K562 (cell line): ENCODE measurements at regions not wholly inside any gene's neighbourhood (a gene's known extent, or its start where the extent isn't known, plus 50 kb on each side); places are given as distances from the start of the nearest gene placed in this dataset.
A peak's percentile ranks its signal among the peaks of the same experiment; 100 is the strongest.
"Not testable (repeated sequence)": the region's sequence is repeated elsewhere in the genome, so short reads cannot be mapped to it uniquely, and the experiment has no call there.

Experiments used
- ATAC-seq: fragments of 200-7000 bp; cut with Tn5 transposase; 3 replicates; pipeline ENCODE4 v1.9.1; 2020; ENCODE audit warnings: moderate library complexity
- BruUV-seq: library from RNA; stranded (reverse); fragments of 400-500 nt; replicated peaks from 2 replicates; lab custom pipeline; 2021; lab: Mats Ljungman, UMichigan
- CTCF ChIA-PET: fragments of 300-600 bp; formaldehyde crosslinking; extraction: SDS; loops from one replicate; lab custom pipeline; 2021; ENCODE audit warnings: low intra/inter-chr PET ratio; lab: Yijun Ruan, JAX
- POLR2A ChIA-PET: fragments of 300-600, 350-650 bp; sonication (Branson Sonifier 250); formaldehyde crosslinking; extraction: SDS; loops from one replicate; lab custom pipeline; 2021; ENCODE audit warnings: antibody characterized with exemption, inconsistent platforms; lab: Yijun Ruan, JAX
- DNase-seq, 4 experiments: peaks; one replicate each; pipeline versions ENCODE4 v3.0.0 to v3.0.0-alpha.2; 2011 to 2018; ENCODE audit warnings: low spot score in 3 of 4, mixed read lengths in 3 of 4; ENCODE audit errors: extremely low read depth in 1 of 4
- FAIRE-seq: peaks from 2 replicates; lab custom pipeline; 2011; peaks lifted over from hg19 to GRCh38; lab: Jason Lieb, UNC
- H2AFZ ChIP-seq: 2 replicates; pipeline ENCODE4 v1.6.0; 2011; ENCODE audit warnings: low read depth, low read length, control low read depth, inconsistent platforms
- H3K27ac ChIP-seq: fragments of 200-600 bp; 3 replicates; pipeline ENCODE4 v1.8.0; 2011; ENCODE audit warnings: low read depth, mild to moderate bottlenecking, control low read depth, inconsistent platforms, low read length, moderate library complexity, mixed read lengths; ENCODE audit errors: extremely low read depth
- H3K27me3 ChIP-seq, 2 experiments: fragments of 300-600 bp in 1 of 2; 2 replicates in 1 of 2; 3 replicates in 1 of 2; pipeline versions ENCODE4 v1.6.0 to v1.8.0; 2011; ENCODE audit warnings: inconsistent platforms in 2 of 2, low read length in 2 of 2, mild to moderate bottlenecking in 1 of 2, mixed read lengths in 1 of 2, moderate library complexity in 1 of 2; ENCODE audit not compliant: control insufficient read depth in 2 of 2, insufficient read depth in 2 of 2
- H3K36me3 ChIP-seq: fragments of 300-600 bp; 3 replicates; pipeline ENCODE4 v1.8.0; 2011; ENCODE audit warnings: mild to moderate bottlenecking, low read length, inconsistent platforms; ENCODE audit not compliant: control insufficient read depth, insufficient read depth
- H3K4me1 ChIP-seq, 2 experiments: fragments of 200-600 bp in 1 of 2; replicated peaks in 1 of 2; 2 replicates in 1 of 2; 3 replicates in 1 of 2; pipeline versions ENCODE4 v1.5.1 to v1.8.0; 2011; ENCODE audit warnings: inconsistent platforms in 2 of 2, low read length in 2 of 2, mild to moderate bottlenecking in 1 of 2, mixed read lengths in 1 of 2, moderate library complexity in 1 of 2; ENCODE audit not compliant: control insufficient read depth in 2 of 2, insufficient read depth in 2 of 2
- H3K4me2 ChIP-seq: 2 replicates; pipeline ENCODE4 v1.6.1; 2011; ENCODE audit warnings: low read length, control low read depth, inconsistent platforms, mixed read lengths; ENCODE audit not compliant: insufficient read depth
- H3K4me3 ChIP-seq: fragments of 200-600 bp; sonication (generic), shearing (Covaris generic); 2 replicates; pipeline ENCODE4 v1.5.1; 2016; ENCODE audit warnings: control low read depth, inconsistent platforms
- H3K79me2 ChIP-seq: fragments of 200-600 bp; 3 replicates; pipeline ENCODE4 v1.8.0; 2011; ENCODE audit warnings: low read length, inconsistent platforms; ENCODE audit not compliant: control insufficient read depth, insufficient read depth
- H3K9ac ChIP-seq, 2 experiments: 2 replicates each; pipeline versions ENCODE4 v1.6.0 to v1.6.1; 2011; ENCODE audit warnings: low read depth in 2 of 2, low read length in 2 of 2, control low read depth in 1 of 2, inconsistent platforms in 1 of 2, mild to moderate bottlenecking in 1 of 2, mixed read lengths in 1 of 2; ENCODE audit not compliant: insufficient read depth in 1 of 2
- H3K9me1 ChIP-seq: one replicate; pipeline ENCODE4 v1.6.0; 2011; ENCODE audit warnings: inconsistent platforms, mild to moderate bottlenecking, low read length, moderate library complexity; ENCODE audit not compliant: control insufficient read depth, insufficient read depth
- H3K9me3 ChIP-seq: replicated peaks from 2 replicates; pipeline ENCODE4 v1.5.1; 2011; ENCODE audit warnings: low read depth, low read length, inconsistent platforms; ENCODE audit not compliant: control insufficient read depth, insufficient read depth
- H4K20me1 ChIP-seq: replicated peaks from 2 replicates; pipeline ENCODE4 v1.6.1; 2011; ENCODE audit warnings: low read length, inconsistent platforms, mixed read lengths; ENCODE audit not compliant: control insufficient read depth, insufficient read depth
- TFE3 ChIP-seq: fragments of 450-650 bp; formaldehyde crosslinking; IDR thresholded peaks from 2 replicates; pipeline ENCODE4 v1.4.0; 2020; ENCODE audit warnings: mild to moderate bottlenecking, mixed read lengths
- ZC3H8 ChIP-seq: fragments of 450-650 bp; IDR thresholded peaks from 2 replicates; pipeline ENCODE4 v1.6.1; 2017
- WGBS: fragments of 100-300 bp; shearing (Covaris generic); methylation state at CpG from one replicate; pipeline ENCODE4 v1.1.6; 2016; ENCODE audit warnings: low coverage, mixed read lengths; ENCODE audit not compliant: insufficient coverage; ENCODE audit errors: missing lambda C conversion rate; 5-methylcytosine and 5-hydroxymethylcytosine counted together
- in situ Hi-C: fragments of 300-500 bp; cut with MboI; formaldehyde crosslinking; loops from 4 replicates; pipeline ENCODE4 v1.15.0; 2018; ENCODE audit warnings: inconsistent platforms, mixed read lengths
- intact Hi-C: fragments of 100-400 bp; cut with micrococcal nuclease; formaldehyde crosslinking; loops from 2 replicates; pipeline ENCODE4 v1.14.2; 2022

DNA sequence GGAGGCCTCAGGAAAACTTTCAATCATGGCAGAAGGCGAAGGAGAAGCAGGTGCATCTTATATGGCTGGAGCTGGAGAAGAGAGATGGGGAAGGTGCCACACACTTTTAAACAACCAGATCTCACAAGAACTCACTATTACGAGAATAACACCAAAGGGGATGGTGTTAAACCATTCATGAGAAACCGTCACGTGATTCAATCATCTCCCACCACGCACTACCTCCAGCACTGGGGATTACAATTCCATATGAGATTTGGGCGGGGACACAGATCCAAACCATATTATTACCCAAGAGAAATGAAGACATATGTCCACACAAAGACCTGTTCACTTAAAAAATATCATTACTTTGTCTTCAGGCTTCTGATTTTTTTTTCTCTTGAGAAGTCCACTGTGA is 518.5 kb downstream of the DCDC2C start:
- TF ChIP-seq ZC3H8 = no peak
- TF ChIP-seq TFE3 (CRISPR knock-in tag) = peak; percentile 75
- TF ChIP-seq, all 486 proteins: peak for 1
- H3K9me1 ChIP-seq = no peaks in the 10 kb centered on the region
- H4K20me1 ChIP-seq = no peaks in the 10 kb centered on the region
- no peaks in the 10 kb centered on the region for H3K4me1 ChIP-seq
- CTCF ChIA-PET = no interaction called here
- H3K27me3 ChIP-seq = no peaks in the 10 kb centered on the region
- FAIRE-seq (no peak), DNase-seq (no peak), ATAC-seq (no peak)
- no peak overlapping the region for H3K4me2 ChIP-seq
- H3K4me3 ChIP-seq = no peak overlapping the region
- H3K9me3 ChIP-seq = no peaks in the 10 kb centered on the region; the same call in 1 of the 2 replicates
- no peak overlapping the region for H2AFZ ChIP-seq
- intact Hi-C loops = no loop called here
- no peaks in the 10 kb centered on the region for H3K36me3 ChIP-seq
- WGBS = 0% methylated on average over 6 of the region's 6 CpGs
- H3K9ac ChIP-seq = no peak overlapping the region
- no peak overlapping the region for H3K27ac ChIP-seq
- no peaks in the 10 kb centered on the region for H3K79me2 ChIP-seq
- POLR2A ChIA-PET = no interaction called here
- no TSS peak for BruUV-seq
- in situ Hi-C loops = no loop called here

DNA sequence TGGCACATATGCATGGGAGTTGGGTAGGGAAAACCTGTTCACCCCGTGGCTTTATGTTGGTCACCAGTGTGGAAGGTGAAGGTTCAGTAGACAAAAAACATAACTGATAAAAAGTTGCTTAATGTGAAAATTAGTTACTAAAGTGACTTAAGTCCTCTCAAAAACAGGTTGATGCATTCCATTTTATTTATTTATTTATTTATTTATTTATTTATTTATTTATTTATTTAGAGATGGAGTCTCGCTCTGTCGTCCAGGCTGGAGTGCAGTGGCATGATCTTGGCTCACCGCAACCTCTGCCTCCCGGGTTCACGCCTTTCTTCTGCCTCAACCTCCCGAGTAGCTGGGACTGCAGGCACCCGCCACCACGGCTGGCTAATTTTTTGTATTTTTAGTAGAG is 541.0 kb downstream of the DCDC2C start:
- H3K79me2 ChIP-seq, H2AFZ ChIP-seq, ATAC-seq, H3K27ac ChIP-seq, H3K4me1 ChIP-seq, CTCF ChIA-PET, FAIRE-seq, H3K27me3 ChIP-seq, BruUV-seq, H3K9ac ChIP-seq, H4K20me1 ChIP-seq, H3K36me3 ChIP-seq, H3K9me1 ChIP-seq, H3K4me2 ChIP-seq, in situ Hi-C loops, POLR2A ChIA-PET, intact Hi-C loops, H3K4me3 ChIP-seq, H3K9me3 ChIP-seq, DNase-seq: not testable (repeated sequence)
- 3% methylated on average over 9 of the region's 9 CpGs for WGBS
